T-cell (primary cell): ENCODE measurements at regions not wholly inside any gene's neighbourhood (a gene's known extent, or its start where the extent isn't known, plus 50 kb on each side); places are given as distances from the start of the nearest gene placed in this dataset.
"Not testable (repeated sequence)": the region's sequence is repeated elsewhere in the genome, so short reads cannot be mapped to it uniquely, and the experiment has no call there.

Source experiments
- ATAC-seq, 4 experiments: fragments of 200-7000 bp in 3 of 4; fragments of 150-1000 bp in 1 of 4; cut with Tn5 transposase; replicated peaks in 1 of 4; 1 replicate in 3 of 4; 2 replicates in 1 of 4; pipeline ENCODE4 v1.10.0; 2021; ENCODE audit warnings: moderate library complexity in 3 of 4, mild to moderate bottlenecking in 2 of 4, moderate number of reproducible peaks in 1 of 4
- CTCF ChIA-PET, 2 donors: fragments of 300-600 bp; sonication (Branson Sonifier 250); formaldehyde crosslinking; loops; one replicate each; lab custom pipeline; 2022; ENCODE audit warnings: antibody characterized with exemption in 2 of 2; lab: Charles Lee
- POLR2A ChIA-PET, 2 donors: fragments of 300-600 bp; sonication (Branson Sonifier 250); formaldehyde crosslinking; loops; one replicate each; lab custom pipeline; 2022; ENCODE audit warnings: antibody characterized with exemption in 2 of 2; lab: Charles Lee
- DNase-seq, 35 experiments: peaks; one replicate each; pipeline versions ENCODE4 v3.0.0 to v3.0.0-alpha.2; 2013 to 2023
- H3K27ac ChIP-seq: one replicate; pipeline ENCODE4 v1.5.1; 2013; ENCODE audit warnings: low read length
- H3K27me3 ChIP-seq, 2 experiments: replicated peaks in 1 of 2; 1 replicate in 1 of 2; 2 replicates in 1 of 2; pipeline versions ENCODE4 v1.6.1 to v1.7.0; 2013; ENCODE audit warnings: low read length in 1 of 2, mixed read lengths in 1 of 2; ENCODE audit not compliant: control insufficient read depth in 2 of 2, insufficient read depth in 2 of 2; ENCODE audit errors: extremely low read depth in 1 of 2
- H3K36me3 ChIP-seq, 2 donors: 1 replicate in 1 of 2; 2 replicates in 1 of 2; pipeline versions ENCODE4 v1.6.1 to v1.7.0; 2013; ENCODE audit warnings: low read length in 1 of 2; ENCODE audit not compliant: control insufficient read depth in 2 of 2, insufficient read depth in 1 of 2; ENCODE audit errors: extremely low read depth in 1 of 2
- H3K4me1 ChIP-seq, 2 experiments: 1 replicate in 1 of 2; 2 replicates in 1 of 2; pipeline versions ENCODE4 v1.6.1 to v1.7.0; 2013; ENCODE audit warnings: low read length in 2 of 2, mixed read lengths in 1 of 2; ENCODE audit not compliant: insufficient read depth in 2 of 2, control insufficient read depth in 1 of 2; ENCODE audit errors: extremely low read depth in 1 of 2
- H3K4me3 ChIP-seq, 2 donors: 1 replicate in 1 of 2; 2 replicates in 1 of 2; pipeline versions ENCODE4 v1.5.1 to v1.7.0; 2013; ENCODE audit warnings: mild to moderate bottlenecking in 2 of 2, low read length in 1 of 2, moderate library complexity in 1 of 2; ENCODE audit not compliant: control insufficient read depth in 1 of 2; ENCODE audit errors: extremely low read depth in 1 of 2
- H3K9me3 ChIP-seq: 2 replicates; pipeline ENCODE4 v1.7.0; 2013
- H3K27ac Mint-ChIP-seq, 2 donors: one replicate each; pipeline ENCODE4 v1.8.0; 2020 to 2021; ENCODE audit warnings: mild to moderate bottlenecking in 2 of 2, mixed read lengths in 2 of 2
- H3K27me3 Mint-ChIP-seq, 2 donors: one replicate each; pipeline ENCODE4 v1.8.0; 2021 to 2022; ENCODE audit warnings: mixed read lengths in 2 of 2
- H3K36me3 Mint-ChIP-seq: one replicate; pipeline ENCODE4 v1.8.0; 2021; ENCODE audit warnings: mixed read lengths
- H3K4me1 Mint-ChIP-seq, 3 donors: one replicate each; pipeline ENCODE4 v1.8.0; 2020 to 2022; ENCODE audit warnings: mixed read lengths in 3 of 3, mild to moderate bottlenecking in 1 of 3
- H3K4me3 Mint-ChIP-seq, 3 donors: one replicate each; pipeline ENCODE4 v1.8.0; 2020 to 2022; ENCODE audit warnings: mild to moderate bottlenecking in 3 of 3, mixed read lengths in 3 of 3, moderate library complexity in 3 of 3
- H3K9me3 Mint-ChIP-seq, 3 donors: one replicate each; pipeline ENCODE4 v1.8.0; 2020 to 2022; ENCODE audit warnings: mixed read lengths in 3 of 3
- WGBS: methylation state at CpG from one replicate; pipeline ENCODE4 v1.1.5; 2013; ENCODE audit warnings: missing lambda C conversion rate; ENCODE audit not compliant: insufficient coverage; 5-methylcytosine and 5-hydroxymethylcytosine counted together

GRCh38 chr16:75865736-75866135 lies 139.4 kb upstream of the CPHXL start:
- Histone ChIP-seq H3K27ac (no peak overlapping the region), H3K27me3 (no peaks in the 10 kb centered on the region), H3K4me1 (no peaks in the 10 kb centered on the region), H3K36me3 (no peaks in the 10 kb centered on the region), H3K9me3 (no peaks in the 10 kb centered on the region), H3K4me3 (no peak overlapping the region)
- ChIA-PET POLR2A (no interaction called here), CTCF (no interaction called here)
- DNase-seq (no peak), ATAC-seq (no peak)
- no CpG with 5 or more reads among the region's 3 CpGs for WGBS
- Mint-ChIP-seq H3K27ac (no peak overlapping the region), H3K4me3 (no peak overlapping the region), H3K4me1 (no peaks in the 10 kb centered on the region), H3K27me3 (peaks cover 7 to 14% of the 10 kb centered on the region in 2 donors), H3K9me3 (peaks cover 0 to 12% (median 0%) of the 10 kb centered on the region in 3 donors), H3K36me3 (no peaks in the 10 kb centered on the region)

GRCh38 chr16:75868636-75869632 lies 142.6 kb upstream of the CPHXL start:
- ChIA-PET POLR2A (no interaction called here), CTCF (no interaction called here)
- WGBS, result 70% methylated on average over 1 of the region's 9 CpGs
- no peaks in the 10 kb centered on the region for H3K27me3 ChIP-seq
- H3K36me3 ChIP-seq, result no peaks in the 10 kb centered on the region
- H3K36me3 Mint-ChIP-seq, result no peaks in the 10 kb centered on the region
- DNase-seq (no peak), ATAC-seq (no peak)
- H3K9me3 ChIP-seq, result no peaks in the 10 kb centered on the region
- no peaks in the 10 kb centered on the region for H3K4me1 ChIP-seq
- no peak overlapping the region for H3K4me3 ChIP-seq
- no peak overlapping the region for H3K27ac Mint-ChIP-seq
- H3K4me3 Mint-ChIP-seq, result no peak overlapping the region
- no peaks in the 10 kb centered on the region for H3K4me1 Mint-ChIP-seq
- peaks cover 0 to 12% (median 0%) of the 10 kb centered on the region in 3 donors for H3K9me3 Mint-ChIP-seq
- no peak overlapping the region for H3K27ac ChIP-seq
- peaks cover 12 to 14% of the 10 kb centered on the region in 2 donors for H3K27me3 Mint-ChIP-seq

DNA sequence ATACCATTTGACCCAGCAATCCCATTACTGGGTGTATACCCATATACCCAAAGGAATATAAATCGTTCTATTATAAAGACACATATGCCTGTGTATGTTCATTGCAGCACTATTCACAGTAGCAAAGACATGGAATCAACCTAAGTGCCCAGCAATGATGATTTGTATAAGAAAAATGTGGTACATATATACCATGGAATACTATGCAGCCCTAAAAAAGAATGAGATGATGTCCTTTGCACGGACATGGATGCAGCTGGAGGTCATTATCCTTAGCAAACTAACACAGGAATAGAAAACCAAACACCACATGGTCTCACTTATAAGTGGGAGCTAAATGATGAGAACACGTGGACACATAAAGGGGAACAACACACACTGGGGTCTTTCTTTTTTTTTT lies 155.0 kb upstream of the CPHXL start:
- H3K9me3 Mint-ChIP-seq, CTCF ChIA-PET, H3K27ac ChIP-seq, H3K4me3 Mint-ChIP-seq, H3K4me1 Mint-ChIP-seq, H3K4me3 ChIP-seq, H3K27me3 Mint-ChIP-seq, H3K4me1 ChIP-seq, ATAC-seq, H3K36me3 ChIP-seq, POLR2A ChIA-PET, H3K27me3 ChIP-seq, DNase-seq, H3K36me3 Mint-ChIP-seq, H3K9me3 ChIP-seq: not testable (repeated sequence)
- WGBS, result no CpG with 5 or more reads among the region's 3 CpGs
- H3K27ac Mint-ChIP-seq, result peak overlapping the region in 1 of 2 donors; percentile 26

DNA sequence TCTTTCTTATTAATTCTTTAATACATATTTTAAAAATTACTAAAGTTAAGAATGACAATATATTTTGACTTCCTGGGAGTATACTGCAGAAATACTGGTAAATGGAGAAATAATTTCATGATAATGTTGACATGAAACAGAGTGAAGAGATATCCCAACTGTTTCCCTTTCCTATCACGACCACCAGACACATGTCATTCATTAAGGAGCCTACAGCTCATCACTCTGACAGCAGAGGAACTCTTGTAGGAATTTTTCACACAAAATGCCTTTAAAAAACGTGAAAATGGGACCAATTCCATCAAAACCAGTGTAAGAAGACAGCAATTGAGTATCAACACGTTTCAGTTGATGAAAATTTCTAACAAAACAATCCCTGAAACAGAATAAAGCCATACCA lies 172.9 kb upstream of the CPHXL start:
- H3K4me3 ChIP-seq, result no peak overlapping the region
- Mint-ChIP-seq H3K36me3 (no peaks in the 10 kb centered on the region), H3K27ac (no peak overlapping the region), H3K4me1 (no peaks in the 10 kb centered on the region), H3K9me3 (no peaks in the 10 kb centered on the region), H3K4me3 (no peak overlapping the region), H3K27me3 (peaks cover 0 to 1% of the 10 kb centered on the region in 2 donors)
- no peaks in the 10 kb centered on the region for H3K27me3 ChIP-seq
- DNase-seq (no peak), ATAC-seq (no peak)
- 0% methylated on average over 1 of the region's 3 CpGs for WGBS
- no peak overlapping the region for H3K27ac ChIP-seq
- no peaks in the 10 kb centered on the region for H3K36me3 ChIP-seq
- H3K9me3 ChIP-seq, result no peaks in the 10 kb centered on the region
- no peaks in the 10 kb centered on the region for H3K4me1 ChIP-seq
- ChIA-PET CTCF (no interaction called here), POLR2A (no interaction called here)

- Histone ChIP-seq H3K36me3 (no peaks in the 10 kb centered on the region), H3K27ac (no peak overlapping the region), H3K4me1 (no peaks in the 10 kb centered on the region), H3K9me3 (no peaks in the 10 kb centered on the region), H3K4me3 (no peak overlapping the region), H3K27me3 (no peaks in the 10 kb centered on the region)
- Mint-ChIP-seq H3K4me1 (peaks cover 0 to 1% (median 0%) of the 10 kb centered on the region in 3 donors), H3K27ac (no peak overlapping the region), H3K4me3 (no peak overlapping the region), H3K9me3 (no peaks in the 10 kb centered on the region), H3K36me3 (no peaks in the 10 kb centered on the region), H3K27me3 (peaks cover 3 to 7% of the 10 kb centered on the region in 2 donors)
- ChIA-PET CTCF (no interaction called here), POLR2A (no interaction called here)
- no peak for ATAC-seq
- WGBS, result no CpG with 5 or more reads among the region's 10 CpGs
- no peak for DNase-seq
Measured at GRCh38 chr16:75908331-75909117, 182.2 kb upstream of the CPHXL start.

- ChIA-PET POLR2A (no interaction called here), CTCF (no interaction called here)
- H3K4me1 ChIP-seq, result no peaks in the 10 kb centered on the region
- no peak overlapping the region for H3K27ac ChIP-seq
- H3K9me3 ChIP-seq, result no peaks in the 10 kb centered on the region
- Mint-ChIP-seq H3K4me1 (peaks cover 0 to 1% (median 0%) of the 10 kb centered on the region in 3 donors), H3K27me3 (peaks cover 3 to 7% of the 10 kb centered on the region in 2 donors), H3K4me3 (no peak overlapping the region), H3K27ac (no peak overlapping the region), H3K9me3 (no peaks in the 10 kb centered on the region), H3K36me3 (no peaks in the 10 kb centered on the region)
- WGBS, result 0% methylated on average over 1 of the region's 2 CpGs
- H3K36me3 ChIP-seq, result no peaks in the 10 kb centered on the region
- DNase-seq, result no peak
- peak in 1 of 4 experiments; percentile 29 for ATAC-seq
- H3K27me3 ChIP-seq, result no peaks in the 10 kb centered on the region
- H3K4me3 ChIP-seq, result no peak overlapping the region
Measured at GRCh38 chr16:75909746-75910145, 183.5 kb upstream of the CPHXL start.
